ENCODE measurements at regions not wholly inside any gene's neighbourhood (a gene's known extent, or its start where the extent isn't known, plus 50 kb on each side); places are given as distances from the start of the nearest gene placed in this dataset.
"Not testable (repeated sequence)": the region's sequence is repeated elsewhere in the genome, so short reads cannot be mapped to it uniquely, and the experiment has no call there.

- no peak for DNase-seq (ENCODE audit: low read depth in 2 of 2, low spot score in 1 of 2)
These were observed 1804.0 kb downstream of the MAT2B start for GRCh38 chr5:165309446-165309845.

- DNase-seq (ENCODE audit: low read depth in 2 of 2, low spot score in 1 of 2), result no peak
These were observed 1804.6 kb downstream of the MAT2B start for GRCh38 chr5:165310031-165310430.

GRCh38 chr5:165321912-165322311 lies 1816.5 kb downstream of the MAT2B start:
- no peak for DNase-seq (ENCODE audit: low read depth in 2 of 2, low spot score in 1 of 2)

GRCh38 chr5:165325221-165325620 lies 1819.8 kb downstream of the MAT2B start:
- no peak for DNase-seq (ENCODE audit: low read depth in 2 of 2, low spot score in 1 of 2)

- no peak for DNase-seq (ENCODE audit: low read depth in 2 of 2, low spot score in 1 of 2)
These were observed 1822.2 kb downstream of the MAT2B start for GRCh38 chr5:165327631-165328030.

GRCh38 chr5:165328846-165329245 lies 1823.4 kb downstream of the MAT2B start:
- no peak for DNase-seq (ENCODE audit: low read depth in 2 of 2, low spot score in 1 of 2)

GRCh38 chr5:165333623-165334022 lies 1828.2 kb downstream of the MAT2B start:
- no peak for DNase-seq (ENCODE audit: low read depth in 2 of 2, low spot score in 1 of 2)

GRCh38 chr5:165334201-165334600 lies 1828.8 kb downstream of the MAT2B start:
- no peak for DNase-seq (ENCODE audit: low read depth in 2 of 2, low spot score in 1 of 2)

GRCh38 chr5:165349735-165350134 lies 1844.3 kb downstream of the MAT2B start:
- no peak for DNase-seq (ENCODE audit: low read depth in 2 of 2, low spot score in 1 of 2)

GRCh38 chr5:165351342-165351741 lies 1845.9 kb downstream of the MAT2B start:
- DNase-seq (ENCODE audit: low read depth in 2 of 2, low spot score in 1 of 2), result no peak

GRCh38 chr5:165360366-165360765 lies 1854.9 kb downstream of the MAT2B start:
- no peak for DNase-seq (ENCODE audit: low read depth in 2 of 2, low spot score in 1 of 2)

GRCh38 chr5:165360784-165361542 lies 1855.5 kb downstream of the MAT2B start:
- no peak for DNase-seq (ENCODE audit: low read depth in 2 of 2, low spot score in 1 of 2)

- DNase-seq (ENCODE audit: low read depth in 2 of 2, low spot score in 1 of 2), result no peak
These were observed 1864.8 kb downstream of the MAT2B start for GRCh38 chr5:165370233-165370632.

GRCh38 chr5:165370794-165371193 lies 1865.4 kb downstream of the MAT2B start:
- no peak for DNase-seq (ENCODE audit: low read depth in 2 of 2, low spot score in 1 of 2)

- DNase-seq (ENCODE audit: low read depth in 2 of 2, low spot score in 1 of 2), result no peak
These were observed 1869.8 kb downstream of the MAT2B start for GRCh38 chr5:165375201-165375600.

- DNase-seq (ENCODE audit: low read depth in 2 of 2, low spot score in 1 of 2), result no peak
These were observed 1888.4 kb downstream of the MAT2B start for GRCh38 chr5:165393839-165394238.

- DNase-seq (ENCODE audit: low read depth in 2 of 2, low spot score in 1 of 2), result no peak
These were observed 1892.1 kb downstream of the MAT2B start for GRCh38 chr5:165397516-165397915.

- DNase-seq (ENCODE audit: low read depth in 2 of 2, low spot score in 1 of 2), result no peak
These were observed 1894.7 kb downstream of the MAT2B start for GRCh38 chr5:165400086-165400485.

GRCh38 chr5:165404917-165405316 lies 1899.5 kb downstream of the MAT2B start:
- no peak for DNase-seq (ENCODE audit: low read depth in 2 of 2, low spot score in 1 of 2)

- DNase-seq (ENCODE audit: low read depth in 2 of 2, low spot score in 1 of 2), result no peak
These were observed 1899.9 kb downstream of the MAT2B start for GRCh38 chr5:165405340-165405739.

- no peak for DNase-seq (ENCODE audit: low read depth in 2 of 2, low spot score in 1 of 2)
These were observed 1901.9 kb downstream of the MAT2B start for GRCh38 chr5:165407352-165407751.

GRCh38 chr5:165410476-165410875 lies 1905.1 kb downstream of the MAT2B start:
- DNase-seq (ENCODE audit: low read depth in 2 of 2, low spot score in 1 of 2), result no peak

- DNase-seq (ENCODE audit: low read depth in 2 of 2, low spot score in 1 of 2), result not testable (repeated sequence)
These were observed 1906.1 kb downstream of the MAT2B start for GRCh38 chr5:165411532-165411931.

All from stimulated activated CD8-positive, alpha-beta memory T cell treated with anti-CD3 and anti-CD28 coated beads, Interleukin-4, amount 100 ng/mL, for 1 hour (primary cell).